ENCODE measurements at regions not wholly inside any gene's neighbourhood (a gene's known extent, or its start where the extent isn't known, plus 50 kb on each side); places are given as distances from the start of the nearest gene placed in this dataset.

DNA sequence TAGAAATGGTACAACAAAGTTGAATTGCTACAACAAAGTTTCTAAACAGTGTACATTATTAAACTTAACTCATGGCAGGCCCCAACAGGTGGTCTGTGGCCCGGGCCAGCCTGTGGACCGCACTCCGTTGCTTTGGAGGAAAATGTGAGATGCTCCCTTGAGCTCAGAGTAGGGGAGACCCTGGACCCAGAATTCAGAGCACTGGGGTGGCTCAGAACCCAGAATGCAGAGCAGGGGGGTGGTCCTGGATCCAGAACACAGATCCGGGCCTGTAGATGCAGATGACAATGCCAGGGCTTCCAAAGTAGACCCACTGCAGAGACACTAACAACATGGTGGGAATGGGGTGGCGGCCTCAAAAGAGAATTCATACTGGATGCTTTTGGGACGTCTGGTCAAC lies 311.0 kb downstream of the NDUFA10 start (continued):
- TF ChIP-seq, protein P1, sequence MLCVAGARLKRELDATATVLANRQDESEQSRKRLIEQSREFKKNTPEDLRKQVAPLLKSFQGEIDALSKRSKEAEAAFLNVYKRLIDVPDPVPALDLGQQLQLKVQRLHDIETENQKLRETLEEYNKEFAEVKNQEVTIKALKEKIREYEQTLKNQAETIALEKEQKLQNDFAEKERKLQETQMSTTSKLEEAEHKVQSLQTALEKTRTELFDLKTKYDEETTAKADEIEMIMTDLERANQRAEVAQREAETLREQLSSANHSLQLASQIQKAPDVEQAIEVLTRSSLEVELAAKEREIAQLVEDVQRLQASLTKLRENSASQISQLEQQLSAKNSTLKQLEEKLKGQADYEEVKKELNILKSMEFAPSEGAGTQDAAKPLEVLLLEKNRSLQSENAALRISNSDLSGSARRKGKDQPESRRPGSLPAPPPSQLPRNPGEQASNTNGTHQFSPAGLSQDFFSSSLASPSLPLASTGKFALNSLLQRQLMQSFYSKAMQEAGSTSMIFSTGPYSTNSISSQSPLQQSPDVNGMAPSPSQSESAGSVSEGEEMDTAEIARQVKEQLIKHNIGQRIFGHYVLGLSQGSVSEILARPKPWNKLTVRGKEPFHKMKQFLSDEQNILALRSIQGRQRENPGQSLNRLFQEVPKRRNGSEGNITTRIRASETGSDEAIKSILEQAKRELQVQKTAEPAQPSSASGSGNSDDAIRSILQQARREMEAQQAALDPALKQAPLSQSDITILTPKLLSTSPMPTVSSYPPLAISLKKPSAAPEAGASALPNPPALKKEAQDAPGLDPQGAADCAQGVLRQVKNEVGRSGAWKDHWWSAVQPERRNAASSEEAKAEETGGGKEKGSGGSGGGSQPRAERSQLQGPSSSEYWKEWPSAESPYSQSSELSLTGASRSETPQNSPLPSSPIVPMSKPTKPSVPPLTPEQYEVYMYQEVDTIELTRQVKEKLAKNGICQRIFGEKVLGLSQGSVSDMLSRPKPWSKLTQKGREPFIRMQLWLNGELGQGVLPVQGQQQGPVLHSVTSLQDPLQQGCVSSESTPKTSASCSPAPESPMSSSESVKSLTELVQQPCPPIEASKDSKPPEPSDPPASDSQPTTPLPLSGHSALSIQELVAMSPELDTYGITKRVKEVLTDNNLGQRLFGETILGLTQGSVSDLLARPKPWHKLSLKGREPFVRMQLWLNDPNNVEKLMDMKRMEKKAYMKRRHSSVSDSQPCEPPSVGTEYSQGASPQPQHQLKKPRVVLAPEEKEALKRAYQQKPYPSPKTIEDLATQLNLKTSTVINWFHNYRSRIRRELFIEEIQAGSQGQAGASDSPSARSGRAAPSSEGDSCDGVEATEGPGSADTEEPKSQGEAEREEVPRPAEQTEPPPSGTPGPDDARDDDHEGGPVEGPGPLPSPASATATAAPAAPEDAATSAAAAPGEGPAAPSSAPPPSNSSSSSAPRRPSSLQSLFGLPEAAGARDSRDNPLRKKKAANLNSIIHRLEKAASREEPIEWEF (IDR thresholded peaks at IDR 0.05; ENCODE audit: insufficient replicate concordance, low read depth, low read length), result no peak
- TF ChIP-seq, protein P2, sequence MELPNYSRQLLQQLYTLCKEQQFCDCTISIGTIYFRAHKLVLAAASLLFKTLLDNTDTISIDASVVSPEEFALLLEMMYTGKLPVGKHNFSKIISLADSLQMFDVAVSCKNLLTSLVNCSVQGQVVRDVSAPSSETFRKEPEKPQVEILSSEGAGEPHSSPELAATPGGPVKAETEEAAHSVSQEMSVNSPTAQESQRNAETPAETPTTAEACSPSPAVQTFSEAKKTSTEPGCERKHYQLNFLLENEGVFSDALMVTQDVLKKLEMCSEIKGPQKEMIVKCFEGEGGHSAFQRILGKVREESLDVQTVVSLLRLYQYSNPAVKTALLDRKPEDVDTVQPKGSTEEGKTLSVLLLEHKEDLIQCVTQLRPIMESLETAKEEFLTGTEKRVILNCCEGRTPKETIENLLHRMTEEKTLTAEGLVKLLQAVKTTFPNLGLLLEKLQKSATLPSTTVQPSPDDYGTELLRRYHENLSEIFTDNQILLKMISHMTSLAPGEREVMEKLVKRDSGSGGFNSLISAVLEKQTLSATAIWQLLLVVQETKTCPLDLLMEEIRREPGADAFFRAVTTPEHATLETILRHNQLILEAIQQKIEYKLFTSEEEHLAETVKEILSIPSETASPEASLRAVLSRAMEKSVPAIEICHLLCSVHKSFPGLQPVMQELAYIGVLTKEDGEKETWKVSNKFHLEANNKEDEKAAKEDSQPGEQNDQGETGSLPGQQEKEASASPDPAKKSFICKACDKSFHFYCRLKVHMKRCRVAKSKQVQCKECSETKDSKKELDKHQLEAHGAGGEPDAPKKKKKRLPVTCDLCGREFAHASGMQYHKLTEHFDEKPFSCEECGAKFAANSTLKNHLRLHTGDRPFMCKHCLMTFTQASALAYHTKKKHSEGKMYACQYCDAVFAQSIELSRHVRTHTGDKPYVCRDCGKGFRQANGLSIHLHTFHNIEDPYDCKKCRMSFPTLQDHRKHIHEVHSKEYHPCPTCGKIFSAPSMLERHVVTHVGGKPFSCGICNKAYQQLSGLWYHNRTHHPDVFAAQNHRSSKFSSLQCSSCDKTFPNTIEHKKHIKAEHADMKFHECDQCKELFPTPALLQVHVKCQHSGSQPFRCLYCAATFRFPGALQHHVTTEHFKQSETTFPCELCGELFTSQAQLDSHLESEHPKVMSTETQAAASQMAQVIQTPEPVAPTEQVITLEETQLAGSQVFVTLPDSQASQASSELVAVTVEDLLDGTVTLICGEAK (IDR thresholded peaks at IDR 0.05; ENCODE audit: borderline replicate concordance), result no peak
- TF ChIP-seq, protein P3, sequence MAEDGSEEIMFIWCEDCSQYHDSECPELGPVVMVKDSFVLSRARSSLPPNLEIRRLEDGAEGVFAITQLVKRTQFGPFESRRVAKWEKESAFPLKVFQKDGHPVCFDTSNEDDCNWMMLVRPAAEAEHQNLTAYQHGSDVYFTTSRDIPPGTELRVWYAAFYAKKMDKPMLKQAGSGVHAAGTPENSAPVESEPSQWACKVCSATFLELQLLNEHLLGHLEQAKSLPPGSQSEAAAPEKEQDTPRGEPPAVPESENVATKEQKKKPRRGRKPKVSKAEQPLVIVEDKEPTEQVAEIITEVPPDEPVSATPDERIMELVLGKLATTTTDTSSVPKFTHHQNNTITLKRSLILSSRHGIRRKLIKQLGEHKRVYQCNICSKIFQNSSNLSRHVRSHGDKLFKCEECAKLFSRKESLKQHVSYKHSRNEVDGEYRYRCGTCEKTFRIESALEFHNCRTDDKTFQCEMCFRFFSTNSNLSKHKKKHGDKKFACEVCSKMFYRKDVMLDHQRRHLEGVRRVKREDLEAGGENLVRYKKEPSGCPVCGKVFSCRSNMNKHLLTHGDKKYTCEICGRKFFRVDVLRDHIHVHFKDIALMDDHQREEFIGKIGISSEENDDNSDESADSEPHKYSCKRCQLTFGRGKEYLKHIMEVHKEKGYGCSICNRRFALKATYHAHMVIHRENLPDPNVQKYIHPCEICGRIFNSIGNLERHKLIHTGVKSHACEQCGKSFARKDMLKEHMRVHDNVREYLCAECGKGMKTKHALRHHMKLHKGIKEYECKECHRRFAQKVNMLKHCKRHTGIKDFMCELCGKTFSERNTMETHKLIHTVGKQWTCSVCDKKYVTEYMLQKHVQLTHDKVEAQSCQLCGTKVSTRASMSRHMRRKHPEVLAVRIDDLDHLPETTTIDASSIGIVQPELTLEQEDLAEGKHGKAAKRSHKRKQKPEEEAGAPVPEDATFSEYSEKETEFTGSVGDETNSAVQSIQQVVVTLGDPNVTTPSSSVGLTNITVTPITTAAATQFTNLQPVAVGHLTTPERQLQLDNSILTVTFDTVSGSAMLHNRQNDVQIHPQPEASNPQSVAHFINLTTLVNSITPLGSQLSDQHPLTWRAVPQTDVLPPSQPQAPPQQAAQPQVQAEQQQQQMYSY (CRISPR knock-in tag; IDR thresholded peaks at IDR 0.05), result no peak
- no peak for TF ChIP-seq POLR2A (IDR thresholded peaks at IDR 0.05; ENCODE audit: low read depth, low read length)

Measured in GM12878 (cell line).